ENCODE measurements at regions not wholly inside any gene's neighbourhood (a gene's known extent, or its start where the extent isn't known, plus 50 kb on each side); places are given as distances from the start of the nearest gene placed in this dataset.

- H3K27me3 ChIP-seq (ENCODE audit: control insufficient read depth, insufficient read depth, low read length, poor library complexity, severe bottlenecking): no peaks in the 10 kb centered on the region
- H3K4me1 ChIP-seq (ENCODE audit: control insufficient read depth, insufficient read depth, low read length): no peaks in the 10 kb centered on the region
- no peaks in the 10 kb centered on the region for H3K9me3 ChIP-seq (ENCODE audit: control insufficient read depth, low read length)
- WGBS, 2 experiments: 92 to 96% methylated on average over 5 of the region's 5 CpGs
- no peak overlapping the region for H3K4me3 ChIP-seq (ENCODE audit: insufficient read depth, low read depth, low read length)
- H3K27ac ChIP-seq (ENCODE audit: insufficient read depth, low read depth, low read length, poor library complexity, severe bottlenecking): no peak overlapping the region
- H3K36me3 ChIP-seq (ENCODE audit: control insufficient read depth, insufficient read depth, low read length): no peaks in the 10 kb centered on the region
Measured at GRCh38 chr2:194603429-194603828, 1053.6 kb upstream of the SLC39A10 start.

GRCh38 chr2:194602750-194603149, 1054.3 kb upstream of the SLC39A10 start:
- Histone ChIP-seq H3K27me3 (ENCODE audit: control insufficient read depth, insufficient read depth, low read length, poor library complexity, severe bottlenecking) (no peaks in the 10 kb centered on the region), H3K36me3 (ENCODE audit: control insufficient read depth, insufficient read depth, low read length) (no peaks in the 10 kb centered on the region), H3K4me1 (ENCODE audit: control insufficient read depth, insufficient read depth, low read length) (no peaks in the 10 kb centered on the region), H3K9me3 (ENCODE audit: control insufficient read depth, low read length) (no peaks in the 10 kb centered on the region), H3K4me3 (ENCODE audit: insufficient read depth, low read depth, low read length) (no peak overlapping the region), H3K27ac (ENCODE audit: insufficient read depth, low read depth, low read length, poor library complexity, severe bottlenecking) (no peak overlapping the region)
- 92 to 94% methylated on average over 4 of the region's 5 CpGs for WGBS, 2 experiments

GRCh38 chr2:194591192-194591591, 1065.8 kb upstream of the SLC39A10 start:
- Histone ChIP-seq H3K36me3 (ENCODE audit: control insufficient read depth, insufficient read depth, low read length) (no peaks in the 10 kb centered on the region), H3K27me3 (ENCODE audit: control insufficient read depth, insufficient read depth, low read length, poor library complexity, severe bottlenecking) (no peaks in the 10 kb centered on the region), H3K27ac (ENCODE audit: insufficient read depth, low read depth, low read length, poor library complexity, severe bottlenecking) (no peak overlapping the region), H3K4me1 (ENCODE audit: control insufficient read depth, insufficient read depth, low read length) (no peaks in the 10 kb centered on the region), H3K9me3 (ENCODE audit: control insufficient read depth, low read length) (no peaks in the 10 kb centered on the region), H3K4me3 (ENCODE audit: insufficient read depth, low read depth, low read length) (no peak overlapping the region)
- 82 to 95% methylated on average over 1 of the region's 1 CpG for WGBS, 2 experiments

DNA sequence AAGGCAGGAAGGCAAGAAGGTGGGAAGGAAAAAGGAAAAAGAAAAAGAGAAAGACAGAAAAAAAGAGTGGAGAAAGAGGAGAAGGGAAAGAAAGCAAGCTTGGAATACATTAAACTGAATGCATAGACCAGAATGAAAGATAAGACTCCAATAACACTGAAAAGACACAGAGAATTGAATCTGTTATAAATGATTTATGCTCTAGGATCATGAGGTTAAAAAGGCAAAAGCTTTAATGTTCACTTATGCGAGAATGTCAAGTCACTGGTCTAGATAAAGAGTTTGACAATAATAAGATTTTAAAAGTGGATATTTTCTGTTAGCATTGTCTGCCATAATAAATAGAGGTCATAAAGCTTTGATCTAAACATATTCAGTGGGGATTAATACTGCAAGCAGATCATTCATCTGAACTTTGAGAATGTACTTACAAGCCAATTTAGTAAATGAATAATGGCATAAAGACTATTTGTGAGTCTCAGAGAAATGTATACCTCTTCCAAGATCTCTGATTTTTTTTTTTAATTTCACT, 1069.2 kb upstream of the SLC39A10 start:
- H3K27me3 ChIP-seq (ENCODE audit: control insufficient read depth, insufficient read depth, low read length, poor library complexity, severe bottlenecking): no peaks in the 10 kb centered on the region

GRCh38 chr2:194567661-194568017, 1089.4 kb upstream of the SLC39A10 start:
- Histone ChIP-seq H3K27me3 (ENCODE audit: control insufficient read depth, insufficient read depth, low read length, poor library complexity, severe bottlenecking) (no peaks in the 10 kb centered on the region), H3K4me1 (ENCODE audit: control insufficient read depth, insufficient read depth, low read length) (no peaks in the 10 kb centered on the region), H3K4me3 (ENCODE audit: insufficient read depth, low read depth, low read length) (no peak overlapping the region), H3K27ac (ENCODE audit: insufficient read depth, low read depth, low read length, poor library complexity, severe bottlenecking) (no peak overlapping the region), H3K9me3 (ENCODE audit: control insufficient read depth, low read length) (no peaks in the 10 kb centered on the region), H3K36me3 (ENCODE audit: control insufficient read depth, insufficient read depth, low read length) (no peaks in the 10 kb centered on the region)
- WGBS, 2 experiments: 85 to 88% methylated on average over 2 of the region's 2 CpGs

More for the DNA sequence above, 1069.2 kb upstream of the SLC39A10 start:
- Histone ChIP-seq H3K4me3 (ENCODE audit: insufficient read depth, low read depth, low read length) (no peak overlapping the region), H3K9me3 (ENCODE audit: control insufficient read depth, low read length) (no peaks in the 10 kb centered on the region), H3K36me3 (ENCODE audit: control insufficient read depth, insufficient read depth, low read length) (no peaks in the 10 kb centered on the region), H3K4me1 (ENCODE audit: control insufficient read depth, insufficient read depth, low read length) (no peaks in the 10 kb centered on the region), H3K27ac (ENCODE audit: insufficient read depth, low read depth, low read length, poor library complexity, severe bottlenecking) (no peak overlapping the region)
- 96 to 97% methylated on average over 1 of the region's 1 CpG for WGBS, 2 experiments

DNA sequence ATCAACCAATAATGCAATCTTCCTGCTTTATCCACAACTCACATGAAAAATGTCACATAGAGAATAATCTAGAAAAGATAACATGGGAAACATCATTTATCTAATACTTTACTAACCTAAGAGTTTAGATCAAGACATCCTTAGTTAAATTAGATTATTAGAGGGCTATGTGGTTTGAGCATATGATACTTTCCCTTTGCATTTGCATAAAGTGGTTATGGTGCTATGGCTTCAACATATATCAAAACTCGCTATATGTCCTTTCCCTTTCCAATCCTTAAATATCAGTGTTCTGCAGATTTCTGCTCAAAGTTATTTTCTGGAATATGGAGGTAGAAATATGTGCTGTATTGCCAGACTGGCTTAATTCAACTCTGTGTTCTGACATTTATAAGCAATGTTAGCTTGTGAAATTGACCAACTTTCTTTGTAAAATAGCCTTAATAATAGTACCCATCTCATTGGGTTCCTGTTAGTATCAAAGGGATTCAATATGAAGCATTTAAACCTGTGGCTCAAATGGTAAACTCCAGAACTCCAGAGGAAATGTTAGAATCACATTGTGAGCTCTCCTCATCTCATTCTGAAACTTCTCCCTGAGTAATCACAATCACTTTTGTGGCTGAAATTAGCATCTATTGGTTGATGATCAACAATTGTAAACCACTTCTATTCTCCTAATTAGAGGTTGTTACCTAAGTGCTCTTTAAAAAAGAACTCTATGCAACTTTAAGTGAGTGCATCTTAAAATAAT, 1089.9 kb upstream of the SLC39A10 start:
- Histone ChIP-seq H3K36me3 (ENCODE audit: control insufficient read depth, insufficient read depth, low read length) (no peaks in the 10 kb centered on the region), H3K27me3 (ENCODE audit: control insufficient read depth, insufficient read depth, low read length, poor library complexity, severe bottlenecking) (no peaks in the 10 kb centered on the region), H3K4me3 (ENCODE audit: insufficient read depth, low read depth, low read length) (no peak overlapping the region), H3K9me3 (ENCODE audit: control insufficient read depth, low read length) (no peaks in the 10 kb centered on the region), H3K4me1 (ENCODE audit: control insufficient read depth, insufficient read depth, low read length) (no peaks in the 10 kb centered on the region), H3K27ac (ENCODE audit: insufficient read depth, low read depth, low read length, poor library complexity, severe bottlenecking) (no peak overlapping the region)
- WGBS, 2 experiments: no CpG with 5 or more reads among the region's 1 CpG

DNA sequence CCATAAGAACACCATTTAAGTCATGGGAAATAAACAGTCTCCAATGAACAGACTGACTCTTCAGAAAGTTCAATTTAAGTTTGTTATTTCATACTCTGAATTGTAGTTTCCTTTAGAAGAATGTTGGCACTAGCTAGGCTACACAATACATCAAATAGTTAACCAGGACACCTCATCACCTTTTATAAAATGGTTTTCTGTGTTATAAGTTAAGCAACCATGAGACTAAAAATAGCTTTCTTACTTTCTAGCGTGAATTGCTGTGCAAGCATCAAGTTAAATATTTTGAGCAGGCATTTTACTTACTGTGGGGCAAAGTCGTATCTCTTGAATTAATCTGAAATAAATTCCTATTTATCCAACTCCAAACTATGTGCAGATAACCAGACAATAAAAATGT, 1092.6 kb upstream of the SLC39A10 start:
- no peak overlapping the region for H3K27ac ChIP-seq (ENCODE audit: insufficient read depth, low read depth, low read length, poor library complexity, severe bottlenecking)
- H3K4me1 ChIP-seq (ENCODE audit: control insufficient read depth, insufficient read depth, low read length): no peaks in the 10 kb centered on the region
- 89% methylated on average over 2 of the region's 2 CpGs; no CpG with 5 or more reads in 1 of the 2 experiments for WGBS, 2 experiments
- no peak overlapping the region for H3K4me3 ChIP-seq (ENCODE audit: insufficient read depth, low read depth, low read length)
- no peaks in the 10 kb centered on the region for H3K27me3 ChIP-seq (ENCODE audit: control insufficient read depth, insufficient read depth, low read length, poor library complexity, severe bottlenecking)
- no peaks in the 10 kb centered on the region for H3K9me3 ChIP-seq (ENCODE audit: control insufficient read depth, low read length)
- H3K36me3 ChIP-seq (ENCODE audit: control insufficient read depth, insufficient read depth, low read length): no peaks in the 10 kb centered on the region

DNA sequence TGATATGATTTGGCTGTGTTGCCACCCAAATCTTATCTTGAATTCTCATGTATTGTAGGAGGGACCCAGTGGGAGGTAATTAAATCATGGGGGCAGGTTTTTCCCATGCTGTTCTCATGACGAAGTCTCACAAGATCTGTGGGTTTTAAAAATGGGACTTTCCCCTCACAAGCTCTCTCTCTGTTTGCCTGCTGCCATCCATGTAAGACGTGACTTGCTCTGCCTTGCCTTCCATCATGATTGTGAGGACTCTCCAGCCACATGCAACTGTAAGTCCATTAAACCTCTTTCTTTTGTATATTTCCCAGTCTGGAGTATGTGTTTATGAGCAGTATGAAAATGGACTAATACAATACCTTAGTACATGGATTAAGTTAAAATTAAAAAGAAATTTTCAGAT, 1094.7 kb upstream of the SLC39A10 start:
- no peaks in the 10 kb centered on the region for H3K27me3 ChIP-seq (ENCODE audit: control insufficient read depth, insufficient read depth, low read length, poor library complexity, severe bottlenecking)
- H3K9me3 ChIP-seq (ENCODE audit: control insufficient read depth, low read length): no peaks in the 10 kb centered on the region
- H3K4me1 ChIP-seq (ENCODE audit: control insufficient read depth, insufficient read depth, low read length): no peaks in the 10 kb centered on the region
- WGBS, 2 experiments: 90 to 92% methylated on average over 2 of the region's 2 CpGs
- no peak overlapping the region for H3K27ac ChIP-seq (ENCODE audit: insufficient read depth, low read depth, low read length, poor library complexity, severe bottlenecking)
- no peaks in the 10 kb centered on the region for H3K36me3 ChIP-seq (ENCODE audit: control insufficient read depth, insufficient read depth, low read length)
- no peak overlapping the region for H3K4me3 ChIP-seq (ENCODE audit: insufficient read depth, low read depth, low read length)

DNA sequence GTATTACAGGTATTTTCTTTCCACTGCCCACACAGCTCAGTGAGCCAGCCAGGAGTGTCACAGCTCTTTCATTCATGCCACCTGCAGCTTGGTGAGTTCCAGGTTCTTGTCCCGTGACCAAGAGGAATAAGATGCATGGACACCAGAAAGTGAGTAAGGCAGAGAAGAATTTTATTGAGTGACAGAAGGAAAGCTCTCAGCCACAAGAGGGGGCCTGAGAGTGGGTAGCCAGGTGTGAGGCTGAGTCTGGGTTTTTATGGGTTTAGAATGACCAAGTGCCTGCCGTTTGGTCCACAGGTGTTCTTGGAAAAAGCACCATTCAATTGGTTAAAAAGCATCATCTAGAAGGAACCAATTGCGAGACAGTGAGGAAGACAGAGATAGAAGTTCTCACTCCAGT, 1097.1 kb upstream of the SLC39A10 start:
- 91 to 93% methylated on average over 3 of the region's 3 CpGs for WGBS, 2 experiments
- H3K4me1 ChIP-seq (ENCODE audit: control insufficient read depth, insufficient read depth, low read length): no peaks in the 10 kb centered on the region

DNA sequence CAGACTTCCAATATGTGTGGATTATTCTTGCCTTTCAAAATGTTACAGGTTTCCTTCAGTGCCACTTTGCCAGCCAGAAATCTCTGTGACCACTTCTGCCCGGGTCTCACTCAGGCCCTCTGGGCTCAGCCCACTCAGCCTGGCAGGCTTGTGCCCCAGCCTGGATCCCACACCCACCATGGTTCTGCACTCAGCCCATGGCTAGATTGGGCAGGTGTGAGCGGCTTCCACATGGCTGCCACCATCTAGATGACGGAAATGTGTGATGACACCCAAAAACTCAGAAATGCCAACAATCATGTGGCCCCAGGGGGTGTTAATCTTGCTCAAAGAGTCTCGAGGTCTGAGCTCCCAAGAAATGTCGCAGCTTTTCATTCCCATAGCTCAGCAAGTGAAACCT, 1097.5 kb upstream of the SLC39A10 start:
- H3K4me3 ChIP-seq (ENCODE audit: insufficient read depth, low read depth, low read length): no peak overlapping the region

More for the DNA sequence above, 1097.1 kb upstream of the SLC39A10 start:
- Histone ChIP-seq H3K9me3 (ENCODE audit: control insufficient read depth, low read length) (no peaks in the 10 kb centered on the region), H3K27ac (ENCODE audit: insufficient read depth, low read depth, low read length, poor library complexity, severe bottlenecking) (no peak overlapping the region), H3K36me3 (ENCODE audit: control insufficient read depth, insufficient read depth, low read length) (no peaks in the 10 kb centered on the region), H3K4me3 (ENCODE audit: insufficient read depth, low read depth, low read length) (no peak overlapping the region), H3K27me3 (ENCODE audit: control insufficient read depth, insufficient read depth, low read length, poor library complexity, severe bottlenecking) (no peaks in the 10 kb centered on the region)

More for the DNA sequence above, 1097.5 kb upstream of the SLC39A10 start:
- Histone ChIP-seq H3K9me3 (ENCODE audit: control insufficient read depth, low read length) (no peaks in the 10 kb centered on the region), H3K4me1 (ENCODE audit: control insufficient read depth, insufficient read depth, low read length) (no peaks in the 10 kb centered on the region), H3K27me3 (ENCODE audit: control insufficient read depth, insufficient read depth, low read length, poor library complexity, severe bottlenecking) (no peaks in the 10 kb centered on the region), H3K27ac (ENCODE audit: insufficient read depth, low read depth, low read length, poor library complexity, severe bottlenecking) (no peak overlapping the region), H3K36me3 (ENCODE audit: control insufficient read depth, insufficient read depth, low read length) (no peaks in the 10 kb centered on the region)
- 92 to 94% methylated on average over 5 of the region's 5 CpGs for WGBS, 2 experiments
